ENCODE measurements at regions not wholly inside any gene's neighbourhood (a gene's known extent, or its start where the extent isn't known, plus 50 kb on each side); places are given as distances from the start of the nearest gene placed in this dataset.

DNA sequence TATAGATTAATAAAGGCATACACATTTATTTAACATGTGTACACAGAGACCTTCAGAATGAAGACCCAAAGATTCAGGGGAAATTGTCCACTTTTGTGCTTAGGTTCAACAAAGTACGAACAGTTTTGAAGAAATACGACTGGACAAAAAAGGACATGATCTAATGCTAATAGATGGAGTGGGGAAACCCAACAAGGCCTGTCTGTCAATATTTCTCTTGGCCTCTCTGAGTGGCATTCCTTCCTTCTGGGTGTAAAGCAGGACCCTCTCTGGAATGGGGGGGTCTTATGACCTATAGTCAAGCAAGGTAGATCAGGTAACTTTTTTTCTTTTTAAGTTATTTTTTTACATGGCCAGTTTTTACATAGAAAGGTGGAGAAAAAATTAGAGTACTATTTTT lies 222.3 kb upstream of the IGFBP3 start:
- peaks cover 28% of the 10 kb centered on the region for H3K4me1 Mint-ChIP-seq
- no peaks in the 10 kb centered on the region for H3K27me3 Mint-ChIP-seq (ENCODE audit: low read depth)
- no peak for TF ChIP-seq CTCF (IDR thresholded peaks at IDR 0.05; ENCODE audit: unreplicated experiment in 3 of 3)
- no peaks in the 10 kb centered on the region for H3K36me3 Mint-ChIP-seq (ENCODE audit: low read depth)
- no peak overlapping the region for H3K4me3 Mint-ChIP-seq
- H3K27ac Mint-ChIP-seq = peak overlapping the region in 1 of 3 experiments; percentile 59
- peaks cover 7% of the 10 kb centered on the region for H3K9me3 Mint-ChIP-seq

DNA sequence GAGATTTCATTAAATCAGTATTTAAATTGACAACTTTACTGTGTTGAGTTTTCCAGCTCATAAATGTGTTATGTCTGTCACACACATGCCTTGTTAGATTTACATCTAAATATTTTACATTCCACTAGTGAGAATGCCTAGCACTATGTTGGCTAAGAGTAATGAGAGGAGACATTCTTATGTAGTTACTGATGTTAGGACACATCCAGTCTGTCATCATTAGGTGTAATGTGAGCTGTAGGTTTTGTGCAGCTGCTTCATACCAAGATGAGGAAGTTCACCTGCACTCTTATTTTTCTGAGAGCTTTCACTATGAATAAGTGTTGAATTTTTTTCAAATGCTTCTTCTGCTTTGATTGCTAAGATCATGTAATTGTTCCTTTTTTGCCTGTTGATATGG lies 218.0 kb upstream of the IGFBP3 start:
- H3K27ac Mint-ChIP-seq = peak overlapping the region in 1 of 3 experiments; percentile 13
- no peak for TF ChIP-seq CTCF (IDR thresholded peaks at IDR 0.05; ENCODE audit: unreplicated experiment in 3 of 3)
- peaks cover 3% of the 10 kb centered on the region for H3K9me3 Mint-ChIP-seq
- no peaks in the 10 kb centered on the region for H3K36me3 Mint-ChIP-seq (ENCODE audit: low read depth)
- H3K4me3 Mint-ChIP-seq = no peak overlapping the region
- peaks cover 21% of the 10 kb centered on the region for H3K4me1 Mint-ChIP-seq
- peaks cover 4% of the 10 kb centered on the region for H3K27me3 Mint-ChIP-seq (ENCODE audit: low read depth)

GRCh38 chr7:46137725-46138124 lies 216.7 kb upstream of the IGFBP3 start:
- peaks cover 4% of the 10 kb centered on the region for H3K27me3 Mint-ChIP-seq (ENCODE audit: low read depth)
- H3K9me3 Mint-ChIP-seq = peaks cover 3% of the 10 kb centered on the region
- no peak overlapping the region for H3K27ac Mint-ChIP-seq

GRCh38 chr7:46135557-46135956 lies 214.5 kb upstream of the IGFBP3 start:
- peaks cover 4% of the 10 kb centered on the region for H3K27me3 Mint-ChIP-seq (ENCODE audit: low read depth)
- TF ChIP-seq CTCF (IDR thresholded peaks at IDR 0.05; ENCODE audit: unreplicated experiment in 3 of 3) = no peak
- peak overlapping the region; percentile 5 to 14 (median 9) for H3K27ac Mint-ChIP-seq
- no peak overlapping the region for H3K4me3 Mint-ChIP-seq
- H3K9me3 Mint-ChIP-seq = no peaks in the 10 kb centered on the region
- peaks cover 34% of the 10 kb centered on the region for H3K4me1 Mint-ChIP-seq
- H3K36me3 Mint-ChIP-seq (ENCODE audit: low read depth) = no peaks in the 10 kb centered on the region

More at GRCh38 chr7:46137725-46138124, 216.7 kb upstream of the IGFBP3 start:
- Mint-ChIP-seq H3K36me3 (ENCODE audit: low read depth) (no peaks in the 10 kb centered on the region), H3K4me3 (no peak overlapping the region), H3K4me1 (peaks cover 22% of the 10 kb centered on the region)
- TF ChIP-seq CTCF (IDR thresholded peaks at IDR 0.05; ENCODE audit: unreplicated experiment in 3 of 3) = no peak

DNA sequence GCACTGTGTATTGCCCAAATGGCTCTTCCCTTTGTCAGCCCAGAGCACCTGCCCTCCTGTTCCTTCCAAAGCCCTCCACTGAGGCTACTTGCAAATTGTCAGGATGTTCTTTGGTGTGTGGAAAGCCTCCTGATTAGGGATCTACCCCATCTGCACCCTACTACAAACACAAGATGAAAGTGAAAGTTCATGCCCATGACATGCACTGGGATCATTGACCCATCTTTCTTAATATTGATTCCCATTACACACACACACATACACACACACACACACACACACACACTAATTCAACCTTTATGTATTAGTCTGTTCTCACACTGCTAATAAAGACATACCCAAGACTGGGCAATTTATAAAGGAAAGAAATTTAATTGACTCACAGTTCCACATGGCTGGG lies 213.7 kb upstream of the IGFBP3 start:
- no peaks in the 10 kb centered on the region for H3K9me3 Mint-ChIP-seq
- no peak for TF ChIP-seq CTCF (IDR thresholded peaks at IDR 0.05; ENCODE audit: unreplicated experiment in 3 of 3)
- peaks cover 34% of the 10 kb centered on the region for H3K4me1 Mint-ChIP-seq
- peaks cover 4% of the 10 kb centered on the region for H3K27me3 Mint-ChIP-seq (ENCODE audit: low read depth)
- no peaks in the 10 kb centered on the region for H3K36me3 Mint-ChIP-seq (ENCODE audit: low read depth)
- no peak overlapping the region for H3K4me3 Mint-ChIP-seq
- H3K27ac Mint-ChIP-seq = peak overlapping the region in 1 of 3 experiments; percentile 8

- no peaks in the 10 kb centered on the region for H3K36me3 Mint-ChIP-seq (ENCODE audit: low read depth)
- no peak overlapping the region for H3K27ac Mint-ChIP-seq
- H3K4me1 Mint-ChIP-seq = peaks cover 35% of the 10 kb centered on the region
- H3K9me3 Mint-ChIP-seq = no peaks in the 10 kb centered on the region
- TF ChIP-seq CTCF (IDR thresholded peaks at IDR 0.05; ENCODE audit: unreplicated experiment in 3 of 3) = no peak
- H3K27me3 Mint-ChIP-seq (ENCODE audit: low read depth) = peaks cover 4% of the 10 kb centered on the region
- H3K4me3 Mint-ChIP-seq = no peak overlapping the region
Observed at GRCh38 chr7:46134385-46134784, 213.3 kb upstream of the IGFBP3 start.

All from nephron (organoid).